Right lobe of liver (tissue), 6 donors: ENCODE measurements at regions not wholly inside any gene's neighbourhood (a gene's known extent, or its start where the extent isn't known, plus 50 kb on each side); places are given as distances from the start of the nearest gene placed in this dataset.
"Not testable (repeated sequence)": the region's sequence is repeated elsewhere in the genome, so short reads cannot be mapped to it uniquely, and the experiment has no call there.

Experiments
- ATAC-seq, 4 donors: fragments of 200-7000 bp; cut with Tn5 transposase; one replicate each; pipeline ENCODE4 v1.9.1; 2020; ENCODE audit warnings: mild to moderate bottlenecking in 4 of 4, moderate library complexity in 4 of 4
- DNase-seq, 3 donors: peaks; one replicate each; pipeline ENCODE4 v3.0.0-alpha.2; 2020
- H3K27ac ChIP-seq, 3 donors: fragments of 200-600 bp; one replicate each; pipeline ENCODE4 v1.8.0; 2022
- H3K27me3 ChIP-seq, 2 donors: fragments of 200-600 bp; one replicate each; pipeline ENCODE4 v1.8.0; 2022
- H3K36me3 ChIP-seq, 4 donors: fragments of 200-600 bp; sonication (generic) in 1 of 4; one replicate each; pipeline versions ENCODE4 v1.5.1 to v1.8.0; 2017 to 2022; ENCODE audit warnings: control low read depth in 1 of 4
- H3K4me1 ChIP-seq, 4 donors: fragments of 200-600 bp; sonication (generic) in 1 of 4; one replicate each; pipeline versions ENCODE4 v1.5.1 to v1.8.0; 2017 to 2022; ENCODE audit warnings: control low read depth in 1 of 4
- H3K4me3 ChIP-seq, 3 donors: fragments of 200-600 bp; one replicate each; pipeline ENCODE4 v1.8.0; 2022
- H3K9me3 ChIP-seq, 4 donors: fragments of 200-600 bp; sonication (generic) in 1 of 4; one replicate each; pipeline versions ENCODE4 v1.5.1 to v1.8.0; 2017 to 2022; ENCODE audit warnings: control low read depth in 1 of 4
- POLR2A ChIP-seq: fragments of 450-650 bp; IDR thresholded peaks from one replicate; pipeline ENCODE4 v1.6.1; 2017; ENCODE audit warnings: antibody characterized with exemption, mild to moderate bottlenecking
- WGBS: methylation state at CpG from one replicate; pipeline ENCODE4 v1.1.6; 2018; ENCODE audit warnings: low coverage, low lambda C conversion rate; ENCODE audit not compliant: insufficient coverage; ENCODE audit errors: missing lambda C conversion rate; 5-methylcytosine and 5-hydroxymethylcytosine counted together
- intact Hi-C, 2 donors: fragments of 100-400 bp; cut with DNase I; formaldehyde crosslinking; loops; one replicate each; pipeline versions ENCODE4 v1.11.2 to v1.14.1; 2022
- TF ChIP-seq, protein P1 (sequence below), 4 donors: fragments of 200-600 bp in 3 of 4; fragments of 450-650 bp in 1 of 4; IDR thresholded peaks; one replicate each; pipeline versions ENCODE4 v1.5.1 to v1.8.0; 2016 to 2022; ENCODE audit warnings: antibody characterized with exemption in 4 of 4, mild to moderate bottlenecking in 2 of 4
- donor health status: DM: no; HTN: yes; CAD: no.
- donor health status: DM: no; HTN: no; CAD: no.
- donor health status: DM: no; HTN: no; CAD: no.
- donor health status: DM: no; HTN: yes; CAD: no.
- donor health status: DM: no; HTN: yes; CAD: no.

DNA sequence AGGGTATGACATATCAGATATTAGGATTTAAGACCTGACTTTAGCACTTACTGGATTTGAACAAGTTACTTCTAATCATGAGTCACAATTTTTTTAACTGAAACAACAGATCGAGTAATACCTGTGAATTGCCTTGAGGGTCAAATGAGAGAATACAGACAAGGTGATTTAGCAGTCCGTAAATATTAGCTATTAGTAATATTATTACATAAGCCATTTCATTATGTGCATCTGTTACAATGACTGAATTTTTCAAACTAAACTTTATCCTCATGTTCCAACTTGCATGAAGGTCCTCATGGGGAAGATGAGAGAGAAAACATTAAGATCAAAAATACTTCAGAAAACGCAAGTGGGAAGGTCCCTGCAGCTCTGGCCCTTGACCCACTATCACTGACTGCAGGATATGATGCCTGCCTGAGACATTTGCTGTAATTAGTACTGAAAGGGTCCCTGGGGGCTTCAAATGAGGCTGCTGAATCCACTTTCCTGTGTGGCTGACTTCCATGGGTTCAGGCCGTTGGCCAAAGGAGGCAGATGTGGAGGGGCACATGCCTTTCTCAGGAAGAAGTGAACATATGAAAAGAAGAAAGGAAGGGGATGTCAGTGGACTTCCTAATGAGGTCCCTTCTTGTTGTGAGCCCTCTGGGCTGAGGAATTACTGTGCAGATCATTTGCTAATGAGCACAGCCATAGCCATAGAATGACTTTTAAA is 441.7 kb downstream of the CDH11 start:
- Histone ChIP-seq H3K4me1 (no peaks in the 10 kb centered on the region), H3K9me3 (no peaks in the 10 kb centered on the region), H3K27me3 (no peaks in the 10 kb centered on the region), H3K36me3 (no peaks in the 10 kb centered on the region), H3K27ac (no peak overlapping the region), H3K4me3 (no peak overlapping the region)
- TF ChIP-seq POLR2A, result no peak
- TF ChIP-seq, protein P1, sequence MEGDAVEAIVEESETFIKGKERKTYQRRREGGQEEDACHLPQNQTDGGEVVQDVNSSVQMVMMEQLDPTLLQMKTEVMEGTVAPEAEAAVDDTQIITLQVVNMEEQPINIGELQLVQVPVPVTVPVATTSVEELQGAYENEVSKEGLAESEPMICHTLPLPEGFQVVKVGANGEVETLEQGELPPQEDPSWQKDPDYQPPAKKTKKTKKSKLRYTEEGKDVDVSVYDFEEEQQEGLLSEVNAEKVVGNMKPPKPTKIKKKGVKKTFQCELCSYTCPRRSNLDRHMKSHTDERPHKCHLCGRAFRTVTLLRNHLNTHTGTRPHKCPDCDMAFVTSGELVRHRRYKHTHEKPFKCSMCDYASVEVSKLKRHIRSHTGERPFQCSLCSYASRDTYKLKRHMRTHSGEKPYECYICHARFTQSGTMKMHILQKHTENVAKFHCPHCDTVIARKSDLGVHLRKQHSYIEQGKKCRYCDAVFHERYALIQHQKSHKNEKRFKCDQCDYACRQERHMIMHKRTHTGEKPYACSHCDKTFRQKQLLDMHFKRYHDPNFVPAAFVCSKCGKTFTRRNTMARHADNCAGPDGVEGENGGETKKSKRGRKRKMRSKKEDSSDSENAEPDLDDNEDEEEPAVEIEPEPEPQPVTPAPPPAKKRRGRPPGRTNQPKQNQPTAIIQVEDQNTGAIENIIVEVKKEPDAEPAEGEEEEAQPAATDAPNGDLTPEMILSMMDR (IDR thresholded peaks at IDR 0.05), result no peak
- ATAC-seq (no peak), DNase-seq (no peak)
- WGBS, result 44% methylated on average over 4 of the region's 4 CpGs
- intact Hi-C loops, result no loop called here

DNA sequence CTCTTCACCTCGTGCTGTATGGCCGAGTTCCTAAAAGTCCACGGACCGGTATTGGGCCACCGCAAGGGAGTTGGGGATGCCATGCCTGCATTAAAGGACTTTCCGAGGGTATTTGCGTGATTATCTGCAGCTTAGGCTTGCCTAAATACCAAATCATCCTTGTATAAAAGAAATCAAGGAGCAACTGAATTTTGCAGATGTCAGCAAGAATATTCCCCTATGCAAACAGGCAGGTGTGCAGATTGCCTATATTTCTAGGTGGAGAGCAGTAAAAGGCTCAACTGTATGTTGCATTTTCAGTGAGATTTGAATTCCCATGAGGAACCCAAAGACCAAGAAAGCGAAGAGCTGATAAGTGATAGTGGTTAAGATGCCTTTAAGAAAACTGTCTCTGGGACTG is 452.3 kb downstream of the CDH11 start:
- H3K27ac ChIP-seq, result no peak overlapping the region
- H3K4me3 ChIP-seq, result no peak overlapping the region
- TF ChIP-seq, protein P1 (IDR thresholded peaks at IDR 0.05), result no peak
- TF ChIP-seq POLR2A, result no peak
- H3K9me3 ChIP-seq, result no peaks in the 10 kb centered on the region
- DNase-seq (no peak), ATAC-seq (no peak)
- no peaks in the 10 kb centered on the region for H3K27me3 ChIP-seq
- 85% methylated on average over 4 of the region's 8 CpGs for WGBS
- no peaks in the 10 kb centered on the region for H3K4me1 ChIP-seq
- intact Hi-C loops, result no loop called here
- H3K36me3 ChIP-seq, result no peaks in the 10 kb centered on the region

DNA sequence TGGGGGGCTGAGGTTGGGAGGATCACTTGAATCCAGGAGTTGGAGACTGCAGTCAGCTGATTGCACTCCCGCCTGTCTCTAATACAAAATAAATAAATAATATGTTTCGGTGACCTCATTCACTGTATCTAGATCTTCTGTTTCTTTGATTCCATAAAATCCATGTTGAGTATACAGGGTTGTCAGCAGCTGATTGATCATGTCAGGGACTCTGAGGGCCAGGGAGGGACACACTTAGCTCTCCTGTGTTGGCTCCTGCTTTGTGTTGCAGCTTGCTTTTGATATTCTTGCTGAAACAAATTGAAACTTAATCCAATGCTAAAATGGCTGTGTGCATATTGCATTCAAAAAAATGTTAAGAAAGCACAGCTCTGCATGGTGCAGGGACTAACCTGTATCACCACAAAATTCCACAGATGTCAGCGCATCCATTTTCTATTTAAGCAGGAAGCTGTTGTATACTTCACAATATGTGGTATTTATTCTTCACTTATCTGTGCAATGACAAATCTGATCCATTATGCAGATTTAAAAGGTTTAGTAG is 454.5 kb downstream of the CDH11 start:
- H3K4me3 ChIP-seq, result no peak overlapping the region
- intact Hi-C loops, result no loop called here
- H3K27me3 ChIP-seq, result no peaks in the 10 kb centered on the region
- WGBS, result 83% methylated on average over 3 of the region's 3 CpGs
- H3K4me1 ChIP-seq, result no peaks in the 10 kb centered on the region
- ATAC-seq (no peak), DNase-seq (no peak)
- no peak overlapping the region for H3K27ac ChIP-seq
- no peaks in the 10 kb centered on the region for H3K9me3 ChIP-seq
- TF ChIP-seq POLR2A, result no peak
- TF ChIP-seq, protein P1 (IDR thresholded peaks at IDR 0.05), result no peak
- no peaks in the 10 kb centered on the region for H3K36me3 ChIP-seq

DNA sequence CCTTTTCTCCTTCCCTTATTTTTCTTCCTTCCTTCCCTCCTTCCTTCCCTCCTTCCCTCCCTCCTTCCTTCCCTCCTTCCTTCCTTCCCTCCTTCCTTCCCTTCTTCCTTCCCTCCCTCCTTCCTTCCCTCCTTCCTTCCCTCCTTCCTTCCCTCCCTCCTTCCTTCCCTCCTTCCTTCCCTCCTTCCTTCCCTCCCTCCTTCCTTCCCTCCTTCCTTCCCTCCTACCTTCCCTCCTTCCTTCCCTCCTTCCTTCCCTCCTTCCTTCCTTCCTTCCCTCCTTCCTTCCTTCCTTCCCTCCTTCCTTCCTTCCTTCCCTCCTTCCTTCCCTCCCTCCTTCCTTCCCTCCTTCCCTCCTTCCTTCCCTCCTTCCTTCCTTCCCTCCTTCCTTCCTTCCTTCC is 459.6 kb downstream of the CDH11 start:
- H3K27ac ChIP-seq, H3K27me3 ChIP-seq, DNase-seq, H3K4me3 ChIP-seq, ATAC-seq, H3K36me3 ChIP-seq, H3K4me1 ChIP-seq, intact Hi-C loops, H3K9me3 ChIP-seq: not testable (repeated sequence)

DNA sequence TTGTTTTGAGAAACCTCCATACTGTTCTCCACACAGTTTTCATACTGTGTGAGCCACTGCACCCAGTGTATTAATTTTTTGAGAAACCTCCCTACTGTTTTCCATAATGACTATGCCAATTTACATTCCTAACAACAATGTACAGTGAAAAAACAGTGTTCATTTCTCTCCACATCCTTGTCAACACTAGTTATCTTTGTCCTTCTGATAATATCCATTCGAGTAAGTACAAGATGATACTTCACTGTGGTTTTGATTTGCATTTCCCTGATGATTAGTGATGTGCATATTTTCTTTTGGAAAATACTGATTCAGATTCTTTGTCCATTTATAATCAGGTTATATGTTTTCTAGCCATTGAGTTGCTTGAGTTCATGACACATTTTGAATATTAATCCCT is 462.0 kb downstream of the CDH11 start:
- DNase-seq (no peak), ATAC-seq (no peak)
- H3K36me3 ChIP-seq, result no peaks in the 10 kb centered on the region
- TF ChIP-seq POLR2A, result no peak
- TF ChIP-seq, protein P1 (IDR thresholded peaks at IDR 0.05), result no peak
- 22% methylated on average over 1 of the region's 1 CpG for WGBS
- no peaks in the 10 kb centered on the region for H3K4me1 ChIP-seq
- no peaks in the 10 kb centered on the region for H3K27me3 ChIP-seq
- no peak overlapping the region for H3K4me3 ChIP-seq
- H3K9me3 ChIP-seq, result no peaks in the 10 kb centered on the region
- no peak overlapping the region for H3K27ac ChIP-seq
- intact Hi-C loops, result no loop called here
